ENCODE measurements at regions not wholly inside any gene's neighbourhood (a gene's known extent, or its start where the extent isn't known, plus 50 kb on each side); places are given as distances from the start of the nearest gene placed in this dataset.

GRCh38 chr7:30212701-30213111 is 71.7 kb upstream of the ZNRF2 start:
- TF ChIP-seq CTCF (IDR thresholded peaks at IDR 0.05 in 8 of 11, conservative IDR thresholded peaks at IDR 0.05 in 3 of 11) (no peak), POLR2AphosphoS5 (IDR thresholded peaks at IDR 0.05) (no peak), POLR2A (IDR thresholded peaks at IDR 0.05) (no peak)
